Endometrium (tissue), 2 donors: ENCODE measurements at regions not wholly inside any gene's neighbourhood (a gene's known extent, or its start where the extent isn't known, plus 50 kb on each side); places are given as distances from the start of the nearest gene placed in this dataset.

ENCODE experiments used
- FAIRE-seq: peaks from 2 replicates; lab custom pipeline; 2012; peaks lifted over from hg19 to GRCh38; lab: Jason Lieb, UNC
- donor health status: control.
- donor health status: control.

DNA sequence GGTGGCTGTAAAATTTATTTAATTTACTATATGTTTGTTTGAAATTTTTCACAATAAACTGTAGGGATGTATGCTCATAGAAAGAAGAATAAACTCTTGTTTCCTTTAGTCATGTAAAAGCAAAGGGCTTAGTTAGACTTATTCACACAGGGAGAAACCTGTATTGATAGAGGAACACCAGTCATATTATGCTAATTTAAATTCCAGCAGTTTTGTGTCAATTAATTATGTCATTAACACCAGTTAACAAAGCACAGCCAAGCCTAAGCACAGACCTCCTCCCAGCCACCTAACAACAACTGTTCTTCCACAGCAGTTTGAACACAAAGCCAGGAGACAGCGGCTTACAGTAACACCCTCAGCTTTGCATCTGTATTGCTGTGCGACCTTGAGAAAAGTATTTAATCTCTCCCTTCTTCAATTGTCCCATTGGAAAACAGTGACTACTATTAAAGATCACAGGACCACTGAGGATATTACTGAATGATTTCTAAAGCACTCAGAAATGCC is 260.8 kb upstream of the RRP15 start:
- no peak for FAIRE-seq

GRCh38 chr1:218025454-218025853 is 259.6 kb upstream of the RRP15 start:
- FAIRE-seq, result no peak

DNA sequence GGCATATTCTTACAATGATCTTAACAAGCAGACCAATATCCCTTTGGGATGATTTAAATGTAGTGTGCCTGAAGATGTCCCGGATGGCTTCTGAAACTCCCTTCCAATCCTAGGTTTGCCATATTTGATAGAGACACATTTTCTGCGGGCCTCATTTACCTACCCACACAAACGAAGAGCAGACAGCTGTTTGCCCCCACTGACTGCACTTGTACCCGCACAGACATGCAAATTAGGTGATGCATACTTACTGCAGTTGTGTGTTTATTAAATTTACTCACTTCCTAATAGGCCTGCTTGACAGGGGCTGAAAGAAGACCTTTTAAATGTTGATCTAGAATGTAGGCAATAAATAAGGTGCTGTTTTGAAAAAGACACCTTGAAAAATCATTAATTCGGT is 257.9 kb upstream of the RRP15 start:
- FAIRE-seq, result no peak

DNA sequence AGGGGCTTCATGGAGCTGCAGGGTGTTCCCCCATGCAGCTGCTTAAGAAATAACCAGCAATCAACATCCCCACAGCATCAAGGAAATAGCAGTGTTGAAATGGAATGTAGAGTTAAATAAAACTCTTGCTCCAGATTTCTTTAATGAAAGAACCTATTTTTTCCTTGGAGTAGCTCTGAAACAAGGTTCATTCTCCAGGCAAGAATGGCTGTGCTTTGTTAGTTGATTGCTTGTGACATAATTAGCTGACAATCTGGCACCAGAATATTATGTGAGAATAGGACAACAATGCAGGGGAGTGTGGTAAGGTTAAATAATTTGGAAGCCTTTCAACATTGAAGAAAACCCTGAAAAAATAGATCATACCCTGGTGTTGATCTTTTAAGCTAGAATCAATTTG is 254.2 kb upstream of the RRP15 start:
- no peak for FAIRE-seq

- no peak for FAIRE-seq
Observed at GRCh38 chr1:218031901-218032300, 253.2 kb upstream of the RRP15 start.

GRCh38 chr1:218034468-218034867 is 250.6 kb upstream of the RRP15 start:
- no peak for FAIRE-seq

GRCh38 chr1:218048828-218049420 is 236.2 kb upstream of the RRP15 start:
- FAIRE-seq, result no peak

- FAIRE-seq, result no peak
Observed at GRCh38 chr1:218049641-218050040, 235.5 kb upstream of the RRP15 start.

DNA sequence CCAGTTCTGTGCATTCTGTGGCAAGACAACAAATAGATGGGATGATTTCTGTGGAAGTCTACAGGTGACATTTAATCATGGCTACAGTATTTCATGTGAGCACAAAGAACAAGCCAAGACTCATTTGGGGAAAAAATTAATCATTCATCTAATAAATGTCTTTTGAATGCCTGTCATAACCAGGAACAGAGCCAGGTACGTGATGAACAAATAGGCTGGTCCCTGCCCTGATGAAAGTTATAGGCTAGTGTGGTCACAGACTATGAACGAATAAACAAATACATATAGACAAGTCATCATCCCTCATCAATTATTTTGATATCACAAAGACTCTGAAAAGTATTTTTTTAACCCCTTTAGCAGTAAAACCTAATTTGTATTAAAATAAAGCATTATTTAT is 226.4 kb upstream of the RRP15 start:
- no peak for FAIRE-seq

- no peak for FAIRE-seq
Observed at GRCh38 chr1:218064426-218064825, 220.7 kb upstream of the RRP15 start.

- no peak for FAIRE-seq
Observed at GRCh38 chr1:218066332-218066731, 218.8 kb upstream of the RRP15 start.

DNA sequence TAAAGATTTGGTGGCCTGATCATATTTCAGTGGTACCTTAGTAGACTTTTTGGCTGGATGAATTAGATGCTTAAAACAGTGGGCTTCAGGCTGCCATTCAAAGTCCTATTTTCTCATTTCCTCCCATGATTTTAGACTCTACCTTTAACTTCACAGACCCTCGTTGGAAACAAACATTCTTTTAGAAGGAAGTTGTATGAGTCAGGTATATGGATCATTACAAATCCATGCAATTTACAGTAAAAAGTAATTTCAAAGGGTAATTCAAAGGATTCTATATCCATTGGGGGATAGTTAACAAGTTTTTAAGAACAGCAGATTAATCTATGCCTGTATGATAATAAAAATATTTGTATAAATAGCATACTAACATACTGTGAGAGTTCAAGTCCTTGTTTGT is 216.9 kb upstream of the RRP15 start:
- FAIRE-seq, result no peak

GRCh38 chr1:218069180-218069579 is 215.9 kb upstream of the RRP15 start:
- FAIRE-seq, result no peak

DNA sequence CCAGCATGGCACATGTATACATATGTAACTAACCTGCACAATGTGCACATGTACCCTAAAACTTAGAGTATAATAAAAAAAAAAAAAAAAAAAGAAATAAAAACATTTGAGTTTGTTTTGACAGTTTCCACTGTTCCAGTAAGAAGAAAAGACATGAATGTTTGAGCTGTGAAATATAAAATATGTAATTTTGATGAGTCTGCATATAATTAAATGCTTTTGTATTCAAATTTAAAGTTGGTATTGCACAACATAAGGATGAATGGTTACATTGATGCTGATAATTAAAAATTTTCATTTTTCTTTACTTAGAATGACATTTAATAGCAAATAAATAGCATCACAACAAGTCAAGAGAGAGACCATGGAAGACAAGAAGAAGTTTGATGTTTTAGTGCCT is 212.0 kb upstream of the RRP15 start:
- no peak for FAIRE-seq

GRCh38 chr1:218078916-218079315 is 206.2 kb upstream of the RRP15 start:
- FAIRE-seq, result no peak

DNA sequence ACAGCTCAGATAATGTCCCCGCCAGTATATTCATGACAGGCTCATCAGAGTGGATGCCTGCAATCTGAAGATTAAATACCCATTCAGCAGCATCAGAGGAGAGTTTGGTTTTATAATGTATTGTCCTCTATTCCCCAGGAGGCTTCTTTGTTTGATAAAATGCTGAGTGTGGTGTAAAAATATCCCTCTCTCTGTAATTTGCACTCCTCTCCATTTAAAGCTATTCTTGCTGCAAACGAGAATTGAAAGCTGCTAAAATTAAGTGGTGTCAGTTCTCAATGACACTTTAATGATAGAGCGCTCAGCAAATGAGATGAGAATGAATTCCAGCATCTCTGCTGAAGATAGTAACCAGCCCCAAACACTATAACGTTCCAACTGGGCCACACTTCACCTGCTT is 205.7 kb upstream of the RRP15 start:
- no peak for FAIRE-seq

DNA sequence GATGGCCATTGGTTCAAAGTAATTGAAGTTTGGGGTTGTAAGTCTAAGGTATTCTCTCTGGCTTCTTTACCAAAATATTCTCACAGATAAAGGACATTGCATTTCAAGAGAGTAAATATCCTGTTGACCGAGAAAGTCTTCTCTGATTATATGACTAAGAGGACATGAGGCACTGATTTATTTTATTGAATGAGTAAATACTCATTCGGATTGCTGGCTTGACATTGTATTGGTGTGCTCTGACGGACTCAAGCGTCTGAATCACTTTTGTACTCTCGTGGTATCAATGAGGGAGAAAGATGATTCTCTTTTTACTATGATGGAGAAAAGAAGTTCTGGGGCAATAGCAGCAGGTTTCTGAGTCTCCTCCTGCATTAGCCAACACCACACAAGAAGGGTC is 205.3 kb upstream of the RRP15 start:
- FAIRE-seq, result no peak

GRCh38 chr1:218080863-218081262 is 204.2 kb upstream of the RRP15 start:
- FAIRE-seq, result no peak

DNA sequence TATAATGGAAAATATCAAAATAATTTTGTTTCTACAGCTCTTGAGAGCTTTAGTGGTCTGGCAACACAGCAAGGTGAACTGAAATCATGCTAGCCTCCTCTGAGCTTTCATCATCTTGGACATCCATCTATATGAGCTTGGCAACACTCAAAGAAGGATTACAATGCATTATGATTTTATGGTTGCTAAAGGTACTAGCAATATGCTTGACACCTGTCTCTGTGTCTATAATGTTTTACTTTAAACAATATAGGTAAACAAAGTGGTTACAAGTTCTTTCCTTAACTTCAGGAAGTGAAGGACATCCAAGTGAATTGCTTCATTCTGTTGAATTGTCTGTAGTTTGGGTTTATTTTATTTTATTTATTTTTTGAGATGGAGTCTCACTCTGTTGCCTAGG is 203.7 kb upstream of the RRP15 start:
- no peak for FAIRE-seq

GRCh38 chr1:218090459-218090858 is 194.6 kb upstream of the RRP15 start:
- FAIRE-seq, result no peak

DNA sequence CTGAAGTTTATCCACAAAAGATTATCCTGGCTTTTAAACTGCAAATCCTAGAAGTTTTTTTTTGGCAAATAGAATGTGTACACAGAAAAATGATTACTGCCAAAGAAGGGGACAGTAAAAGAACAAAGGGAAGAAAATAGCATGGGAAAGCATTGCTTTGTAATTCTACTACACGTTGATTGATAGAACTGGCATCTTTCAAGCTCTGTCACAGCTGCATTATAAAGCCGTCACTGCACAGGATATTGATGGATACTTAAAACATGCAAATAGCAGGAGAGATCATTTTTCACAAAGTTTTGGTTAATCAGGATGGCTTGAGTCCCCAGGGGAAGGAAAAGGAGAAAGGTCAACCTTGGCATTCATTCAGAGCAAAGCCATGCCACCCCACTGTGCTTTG is 183.7 kb upstream of the RRP15 start:
- no peak for FAIRE-seq

GRCh38 chr1:218108034-218108433 is 177.1 kb upstream of the RRP15 start:
- FAIRE-seq, result no peak

- FAIRE-seq, result no peak
Observed at GRCh38 chr1:218112862-218113261, 172.2 kb upstream of the RRP15 start.

DNA sequence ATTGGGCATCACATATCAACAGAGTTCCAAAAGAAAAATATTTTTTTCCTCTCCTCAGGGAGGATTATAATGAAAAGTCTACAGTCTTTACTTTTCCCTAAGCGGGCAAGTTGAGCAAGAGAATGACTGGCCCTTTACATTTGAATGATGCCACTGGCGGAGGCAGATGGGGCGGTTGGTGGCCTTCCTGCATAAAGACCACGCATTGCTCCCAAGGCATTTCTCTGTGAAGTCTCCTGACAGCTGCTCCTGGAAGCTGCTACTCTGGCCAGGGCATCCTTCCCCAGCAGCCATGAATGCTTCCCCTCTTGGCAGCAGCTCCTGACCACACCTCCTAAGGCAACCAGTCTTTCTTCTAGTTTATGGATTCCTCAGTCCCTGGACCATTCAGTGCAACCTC is 161.1 kb upstream of the RRP15 start:
- no peak for FAIRE-seq

GRCh38 chr1:218135371-218135770 is 149.7 kb upstream of the RRP15 start:
- FAIRE-seq, result no peak
